ENCODE measurements at regions not wholly inside any gene's neighbourhood (a gene's known extent, or its start where the extent isn't known, plus 50 kb on each side); places are given as distances from the start of the nearest gene placed in this dataset.

DNA sequence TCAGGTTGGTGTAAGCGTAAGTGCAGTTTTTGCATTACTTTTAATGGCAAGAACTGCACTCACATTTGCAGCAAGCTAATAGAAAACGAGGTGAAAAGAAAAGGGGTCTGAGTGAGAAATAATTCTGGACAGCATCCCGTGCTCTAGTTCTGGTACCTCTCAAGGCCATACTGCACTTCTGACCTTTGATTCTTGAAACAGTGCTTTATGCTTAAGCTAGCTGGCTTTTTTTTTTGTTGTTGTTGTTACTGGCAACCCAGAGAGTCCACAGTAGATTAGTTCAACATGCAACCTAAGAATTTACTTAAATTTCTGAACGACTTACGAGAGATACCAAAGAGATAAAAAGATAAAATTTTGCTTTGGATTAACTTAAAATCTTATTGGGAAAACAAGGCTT is 75.2 kb upstream of the PRKD1 start:
- TF ChIP-seq ZNF274 (IDR thresholded peaks at IDR 0.05; ENCODE audit: low read depth, low read length) (no peak), SUZ12 (IDR thresholded peaks at IDR 0.05; ENCODE audit: extremely low read depth, insufficient read depth, insufficient read length) (no peak)

Data from NT2/D1 (cell line).